CD4-positive, CD25-positive, alpha-beta regulatory T cell (primary cell): ENCODE measurements at regions not wholly inside any gene's neighbourhood (a gene's known extent, or its start where the extent isn't known, plus 50 kb on each side); places are given as distances from the start of the nearest gene placed in this dataset.

ENCODE experiments used
- ATAC-seq, 2 donors: fragments of 150-1000 bp; cut with Tn5 transposase; one replicate each; pipeline ENCODE4 v1.10.0; 2021; ENCODE audit warnings: low read depth in 2 of 2, moderate number of reproducible peaks in 2 of 2, moderate library complexity in 1 of 2
- DNase-seq, 3 donors: peaks; one replicate each; pipeline versions ENCODE4 v3.0.0 to v3.0.0-alpha.2; 2012 to 2022; ENCODE audit warnings: mixed read lengths in 1 of 3
- H3K27ac ChIP-seq: one replicate; pipeline ENCODE4 v1.7.0; 2013; ENCODE audit warnings: mild to moderate bottlenecking, low read length; ENCODE audit not compliant: insufficient read depth, poor library complexity, severe bottlenecking
- H3K27me3 ChIP-seq: one replicate; pipeline ENCODE4 v1.7.0; 2013; ENCODE audit warnings: low read length; ENCODE audit not compliant: control insufficient read depth, insufficient read depth
- H3K36me3 ChIP-seq: one replicate; pipeline ENCODE4 v1.7.0; 2013; ENCODE audit warnings: mild to moderate bottlenecking, low read length, moderate library complexity; ENCODE audit not compliant: control insufficient read depth, insufficient read depth
- H3K4me1 ChIP-seq: 2 replicates; pipeline ENCODE4 v1.7.0; 2013; ENCODE audit warnings: mild to moderate bottlenecking, low read length; ENCODE audit not compliant: insufficient read depth, control insufficient read depth, poor library complexity, severe bottlenecking
- H3K4me3 ChIP-seq: one replicate; pipeline ENCODE4 v1.7.0; 2013; ENCODE audit warnings: low read depth, mild to moderate bottlenecking, low read length, moderate library complexity
- H3K9me3 ChIP-seq, 2 experiments: 1 replicate in 1 of 2; 2 replicates in 1 of 2; pipeline ENCODE4 v1.7.0; 2013; ENCODE audit warnings: low read length in 2 of 2, mild to moderate bottlenecking in 1 of 2, moderate library complexity in 1 of 2; ENCODE audit not compliant: control insufficient read depth in 2 of 2
- H3K27ac Mint-ChIP-seq, 3 donors: one replicate each; pipeline ENCODE4 v1.8.0; 2020 to 2022; ENCODE audit warnings: mild to moderate bottlenecking in 3 of 3, mixed read lengths in 3 of 3, moderate library complexity in 2 of 3
- H3K27me3 Mint-ChIP-seq: one replicate; pipeline ENCODE4 v1.8.0; 2022; ENCODE audit warnings: mild to moderate bottlenecking, mixed read lengths
- H3K36me3 Mint-ChIP-seq: one replicate; pipeline ENCODE4 v1.8.0; 2020; ENCODE audit warnings: mixed read lengths
- H3K4me1 Mint-ChIP-seq, 4 donors: one replicate each; pipeline ENCODE4 v1.8.0; 2020 to 2022; ENCODE audit warnings: mixed read lengths in 4 of 4, mild to moderate bottlenecking in 1 of 4
- H3K4me3 Mint-ChIP-seq, 4 donors: one replicate each; pipeline ENCODE4 v1.8.0; 2020 to 2022; ENCODE audit warnings: mild to moderate bottlenecking in 4 of 4, mixed read lengths in 4 of 4, moderate library complexity in 3 of 4
- H3K9me3 Mint-ChIP-seq, 7 donors: one replicate each; pipeline ENCODE4 v1.8.0; 2020 to 2022; ENCODE audit warnings: mixed read lengths in 7 of 7, mild to moderate bottlenecking in 3 of 7, moderate library complexity in 2 of 7

DNA sequence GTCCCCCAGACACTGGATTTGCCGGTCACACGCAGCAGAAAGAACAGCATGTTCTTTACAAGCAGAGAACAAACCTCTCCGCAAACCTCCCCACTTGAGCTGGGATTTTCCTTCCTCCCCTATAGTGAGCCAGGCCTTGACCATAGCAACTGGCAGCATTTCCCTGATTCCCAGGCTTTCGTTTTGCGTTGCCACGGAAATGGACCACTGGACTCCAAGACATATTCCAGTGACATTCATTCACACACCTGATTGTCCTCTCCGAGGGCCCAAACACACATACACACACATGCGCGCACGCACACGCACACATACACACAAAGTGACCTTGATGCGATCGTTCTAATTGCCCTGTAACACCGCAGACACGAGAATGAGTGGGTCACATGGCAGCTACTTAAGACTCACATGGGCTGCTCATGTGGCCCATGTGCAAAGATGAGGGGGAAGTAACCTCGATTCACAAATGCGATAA, 80.9 kb upstream of the CPEB4 start:
- Mint-ChIP-seq H3K36me3 (no peaks in the 10 kb centered on the region), H3K27me3 (no peaks in the 10 kb centered on the region), H3K4me3 (no peak overlapping the region), H3K27ac (no peak overlapping the region), H3K9me3 (peaks cover 0 to 7% (median 4%) of the 10 kb centered on the region in 7 donors), H3K4me1 (no peaks in the 10 kb centered on the region)
- Histone ChIP-seq H3K27me3 (no peaks in the 10 kb centered on the region), H3K9me3 (no peaks in the 10 kb centered on the region), H3K4me3 (no peak overlapping the region), H3K27ac (no peak overlapping the region), H3K4me1 (no peaks in the 10 kb centered on the region), H3K36me3 (no peaks in the 10 kb centered on the region)
- no peak for ATAC-seq
- no peak for DNase-seq

GRCh38 chr5:173808079-173808808, 79.9 kb upstream of the CPEB4 start:
- H3K9me3 ChIP-seq: no peaks in the 10 kb centered on the region
- Mint-ChIP-seq H3K36me3 (no peaks in the 10 kb centered on the region), H3K4me3 (no peak overlapping the region), H3K4me1 (no peaks in the 10 kb centered on the region), H3K27me3 (no peaks in the 10 kb centered on the region), H3K27ac (no peak overlapping the region), H3K9me3 (peaks cover 0 to 7% (median 4%) of the 10 kb centered on the region in 7 donors)
- DNase-seq (no peak), ATAC-seq (no peak)
- H3K4me3 ChIP-seq: no peak overlapping the region
- H3K36me3 ChIP-seq: no peaks in the 10 kb centered on the region
- no peaks in the 10 kb centered on the region for H3K27me3 ChIP-seq
- H3K4me1 ChIP-seq: no peaks in the 10 kb centered on the region
- no peak overlapping the region for H3K27ac ChIP-seq

GRCh38 chr5:173809014-173809413, 79.1 kb upstream of the CPEB4 start:
- Mint-ChIP-seq H3K36me3 (no peaks in the 10 kb centered on the region), H3K9me3 (peaks cover 0 to 7% (median 4%) of the 10 kb centered on the region in 7 donors), H3K4me3 (no peak overlapping the region), H3K27ac (no peak overlapping the region), H3K4me1 (no peaks in the 10 kb centered on the region), H3K27me3 (peaks cover 4% of the 10 kb centered on the region)
- Histone ChIP-seq H3K4me1 (no peaks in the 10 kb centered on the region), H3K36me3 (no peaks in the 10 kb centered on the region), H3K27ac (no peak overlapping the region), H3K4me3 (no peak overlapping the region), H3K9me3 (no peaks in the 10 kb centered on the region), H3K27me3 (no peaks in the 10 kb centered on the region)
- DNase-seq: no peak
- ATAC-seq: no peak

DNA sequence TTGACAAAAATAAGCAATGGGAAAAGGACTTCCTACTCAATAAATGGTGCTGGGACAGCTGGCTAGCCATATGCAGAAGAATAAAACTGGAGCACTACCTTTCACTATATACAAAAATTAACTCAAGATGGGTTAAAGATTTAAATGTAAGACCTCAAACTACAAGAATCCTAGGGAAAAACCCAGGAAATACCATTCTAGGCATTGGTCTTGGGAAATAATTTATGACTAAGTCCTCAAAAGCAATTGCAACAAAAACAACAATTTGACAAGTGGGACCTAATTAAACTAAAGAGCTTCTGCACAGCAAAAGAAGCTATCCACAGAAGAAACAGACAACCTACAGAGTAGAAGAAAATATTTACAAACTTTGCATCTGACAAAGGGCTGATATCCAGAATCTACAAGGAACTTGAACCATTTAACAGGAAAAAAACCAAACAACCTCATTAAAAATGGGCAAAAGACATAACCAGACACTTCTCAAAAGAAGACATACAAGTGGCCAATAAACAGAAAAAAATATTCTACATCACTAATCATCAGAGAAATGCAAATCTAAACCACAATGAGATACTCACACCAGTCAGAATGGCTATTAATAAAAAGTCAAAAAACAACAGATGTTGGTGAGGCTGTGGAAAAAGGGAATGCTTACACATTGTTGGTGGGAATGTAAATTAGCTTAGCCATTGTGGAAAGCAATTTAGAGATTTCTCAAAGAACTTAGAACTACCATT, 75.2 kb upstream of the CPEB4 start:
- no peak for DNase-seq
- Mint-ChIP-seq H3K27me3 (peaks cover 8% of the 10 kb centered on the region), H3K4me1 (no peaks in the 10 kb centered on the region), H3K9me3 (peaks cover 0 to 4% (median 2%) of the 10 kb centered on the region in 7 donors), H3K27ac (no peak overlapping the region), H3K36me3 (no peaks in the 10 kb centered on the region), H3K4me3 (no peak overlapping the region)
- no peak for ATAC-seq
- Histone ChIP-seq H3K36me3 (no peaks in the 10 kb centered on the region), H3K4me3 (no peak overlapping the region), H3K27ac (no peak overlapping the region), H3K4me1 (no peaks in the 10 kb centered on the region), H3K27me3 (no peaks in the 10 kb centered on the region), H3K9me3 (no peaks in the 10 kb centered on the region)

DNA sequence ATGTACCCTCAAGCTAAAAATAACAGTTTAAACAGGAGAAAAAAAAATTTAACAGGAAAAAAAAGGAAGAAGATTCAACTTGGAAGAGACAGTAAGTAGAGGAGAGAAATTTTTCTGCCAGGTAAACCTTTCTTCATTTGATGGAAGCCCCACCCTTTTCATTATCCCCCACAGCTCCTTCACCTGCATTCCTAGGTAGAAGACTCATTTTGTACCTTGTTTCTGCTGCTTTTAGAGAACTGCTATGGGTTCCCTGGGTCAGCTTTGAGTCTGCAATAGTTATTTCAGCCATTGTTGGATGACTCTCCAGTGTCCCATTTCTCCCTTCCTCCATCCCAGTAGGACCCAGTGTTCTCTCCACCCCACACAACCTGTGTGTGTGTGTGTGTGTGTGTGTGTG, 74.1 kb upstream of the CPEB4 start:
- H3K9me3 ChIP-seq: peaks cover 0 to 3% of the 10 kb centered on the region in 2 experiments
- no peaks in the 10 kb centered on the region for H3K4me1 ChIP-seq
- H3K27me3 ChIP-seq: no peaks in the 10 kb centered on the region
- H3K27ac Mint-ChIP-seq: no peak overlapping the region
- H3K9me3 Mint-ChIP-seq: peaks cover 0 to 8% (median 4%) of the 10 kb centered on the region in 7 donors
- no peak for DNase-seq
- H3K36me3 Mint-ChIP-seq: peaks cover 3% of the 10 kb centered on the region
- H3K36me3 ChIP-seq: no peaks in the 10 kb centered on the region
- H3K4me3 Mint-ChIP-seq: no peak overlapping the region
- H3K27me3 Mint-ChIP-seq: peaks cover 8% of the 10 kb centered on the region
- no peak overlapping the region for H3K27ac ChIP-seq
- ATAC-seq: no peak
- H3K4me3 ChIP-seq: no peak overlapping the region
- H3K4me1 Mint-ChIP-seq: no peaks in the 10 kb centered on the region

DNA sequence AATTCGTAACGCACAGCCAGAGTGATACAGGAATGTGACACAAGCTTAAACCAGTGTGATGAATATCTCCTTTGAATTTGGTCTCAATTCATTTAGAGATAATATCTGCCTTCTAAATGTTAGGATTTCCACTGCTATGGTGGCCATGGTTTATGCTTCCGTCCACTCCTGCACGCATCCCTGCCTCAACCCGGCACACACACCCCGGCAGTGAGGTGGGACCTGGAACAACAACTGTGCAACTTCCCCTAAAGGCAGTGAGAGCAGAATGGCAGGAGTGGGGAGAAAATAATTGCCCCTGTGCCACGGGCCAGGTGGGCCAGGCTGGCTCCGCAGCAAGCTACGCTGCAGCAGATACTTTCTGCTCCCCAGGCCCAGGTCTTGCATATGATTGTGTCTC, 72.6 kb upstream of the CPEB4 start:
- Mint-ChIP-seq H3K9me3 (peaks cover 0 to 12% (median 4%) of the 10 kb centered on the region in 7 donors), H3K36me3 (peaks cover 3% of the 10 kb centered on the region), H3K4me1 (peaks cover 0 to 4% (median under 1%) of the 10 kb centered on the region in 4 donors), H3K27me3 (peaks cover 8% of the 10 kb centered on the region), H3K27ac (no peak overlapping the region), H3K4me3 (no peak overlapping the region)
- ATAC-seq: no peak
- Histone ChIP-seq H3K4me3 (no peak overlapping the region), H3K36me3 (no peaks in the 10 kb centered on the region), H3K27ac (no peak overlapping the region), H3K4me1 (no peaks in the 10 kb centered on the region), H3K9me3 (peaks cover 0 to 8% of the 10 kb centered on the region in 2 experiments), H3K27me3 (no peaks in the 10 kb centered on the region)
- DNase-seq: no peak

GRCh38 chr5:173816728-173817127, 71.4 kb upstream of the CPEB4 start:
- Histone ChIP-seq H3K27me3 (no peaks in the 10 kb centered on the region), H3K9me3 (peaks cover 0 to 8% of the 10 kb centered on the region in 2 experiments), H3K4me3 (no peak overlapping the region), H3K27ac (no peak overlapping the region), H3K4me1 (peaks cover 8% of the 10 kb centered on the region), H3K36me3 (no peaks in the 10 kb centered on the region)
- H3K9me3 Mint-ChIP-seq: peaks cover 0 to 10% (median 2%) of the 10 kb centered on the region in 7 donors
- DNase-seq (no peak), ATAC-seq (no peak)
- no peak overlapping the region for H3K4me3 Mint-ChIP-seq
- peaks cover 0 to 16% (median 12%) of the 10 kb centered on the region in 4 donors for H3K4me1 Mint-ChIP-seq
- H3K36me3 Mint-ChIP-seq: peaks cover 3% of the 10 kb centered on the region
- H3K27me3 Mint-ChIP-seq: peaks cover 17% of the 10 kb centered on the region
- H3K27ac Mint-ChIP-seq: no peak overlapping the region
